K562 (cell line): ENCODE measurements at regions not wholly inside any gene's neighbourhood (a gene's known extent, or its start where the extent isn't known, plus 50 kb on each side); places are given as distances from the start of the nearest gene placed in this dataset.

Experiments
- EP300 ChIP-seq: IDR thresholded peaks from 2 replicates; pipeline ENCODE4 v1.6.1; 2012; ENCODE audit warnings: low read length, improper control_type of control experiment
- ESRRA ChIP-seq: fragments of 450-650 bp; IDR thresholded peaks from 2 replicates; pipeline ENCODE4 v1.6.1; 2014; ENCODE audit warnings: low read depth, mild to moderate bottlenecking, moderate library complexity, borderline replicate concordance
- MXI1 ChIP-seq: IDR thresholded peaks from 2 replicates; pipeline ENCODE4 v1.6.1; 2011; ENCODE audit warnings: low read depth, mild to moderate bottlenecking, improper control_type of control experiment, low read length
- POLR2A ChIP-seq: fragments of 450-650 bp; conservative IDR thresholded peaks from 2 replicates; pipeline ENCODE4 v1.6.1; 2016
- SNRNP70 ChIP-seq: fragments of 200-400 bp; formaldehyde crosslinking; optimal IDR thresholded peaks from 2 replicates; pipeline ENCODE3; 2017; ENCODE audit warnings: low read depth, low read length
- TOE1 ChIP-seq, 2 experiments: fragments of 450-650 bp in 1 of 2; sonication (generic) in 1 of 2; formaldehyde crosslinking in 1 of 2; IDR thresholded peaks; 2 replicates each; pipeline versions ENCODE4 v1.7.1 to v1.8.0; 2016 to 2022; ENCODE audit warnings: borderline replicate concordance in 2 of 2, mild to moderate bottlenecking in 2 of 2, antibody characterized with exemption in 1 of 2, inconsistent platforms in 1 of 2, low read depth in 1 of 2, missing genetic modification reagents in 1 of 2, moderate library complexity in 1 of 2
- TRIM24 ChIP-seq, 2 experiments: fragments of 450-650 bp; IDR thresholded peaks; 2 replicates each; pipeline ENCODE4 v1.6.1; 2016
- ZNF140 ChIP-seq: fragments of 250-450 bp; sonication (Bioruptor Pico); IDR thresholded peaks from 2 replicates; pipeline ENCODE4 v1.8.0; 2021; ENCODE audit warnings: moderate library complexity, mild to moderate bottlenecking, inconsistent platforms
- ZNF347 ChIP-seq: fragments of 450-650 bp; formaldehyde crosslinking; IDR thresholded peaks from 2 replicates; pipeline ENCODE4 v1.4.0; 2020; ENCODE audit warnings: low read depth, mild to moderate bottlenecking, moderate library complexity
- ZNF76 ChIP-seq: fragments of 250-450 bp; sonication (Bioruptor Pico); IDR thresholded peaks from 2 replicates; pipeline ENCODE4 v1.4.0; 2020; ENCODE audit warnings: mild to moderate bottlenecking, moderate library complexity, borderline replicate concordance
- TF ChIP-seq, protein P1 (sequence below): fragments of 450-650 bp; formaldehyde crosslinking; IDR thresholded peaks from 2 replicates; pipeline ENCODE4 v1.4.0; 2020; ENCODE audit warnings: mild to moderate bottlenecking, mixed read lengths
- TF ChIP-seq, protein P2 (sequence below), 2 experiments: fragments of 450-650 bp in 1 of 2; sonication (generic) in 1 of 2; formaldehyde crosslinking in 1 of 2; IDR thresholded peaks in 1 of 2; conservative IDR thresholded peaks in 1 of 2; 2 replicates each; pipeline versions ENCODE4 v1.6.1 to v1.8.1; 2016 to 2023; ENCODE audit warnings: mild to moderate bottlenecking in 2 of 2, moderate library complexity in 2 of 2, inconsistent platforms in 1 of 2, missing genetic modification reagents in 1 of 2
- TF ChIP-seq, protein P3 (sequence below), 3 experiments: IDR thresholded peaks in 2 of 3; conservative IDR thresholded peaks in 1 of 3; 2 replicates each; pipeline ENCODE4 v1.5.1; 2011 to 2012; ENCODE audit warnings: low read length in 3 of 3, mild to moderate bottlenecking in 3 of 3, control low read depth in 2 of 3, improper control_type of control experiment in 1 of 3, inconsistent platforms in 1 of 3, low read depth in 1 of 3, mixed read lengths in 1 of 3, moderate library complexity in 1 of 3; ENCODE audit not compliant: insufficient read depth in 2 of 3
- TF ChIP-seq, protein P4 (sequence below): fragments of 200-800 bp; sonication (Bioruptor generic); IDR thresholded peaks from 2 replicates; pipeline ENCODE4 v1.6.1; 2017; ENCODE audit warnings: missing genetic modification characterization, missing compliant biosample characterization

DNA sequence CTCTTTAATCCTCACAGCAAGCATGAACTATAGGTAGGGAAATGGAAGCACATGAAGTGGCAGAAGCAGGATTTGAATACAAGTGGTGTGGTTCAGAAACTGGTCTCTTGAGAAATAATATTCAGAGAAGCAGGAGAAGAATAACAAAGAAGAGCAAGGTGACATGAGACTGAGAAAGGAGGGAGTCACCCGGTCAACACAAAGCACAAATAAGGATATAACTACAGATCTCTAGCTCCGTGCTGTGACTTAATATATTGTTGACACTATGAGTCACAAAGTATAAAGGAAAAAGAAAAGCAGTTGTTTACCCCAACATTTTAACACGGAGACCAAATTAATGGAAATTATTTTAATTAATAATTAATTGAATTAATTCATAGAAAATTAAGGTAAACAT is 204.5 kb downstream of the CPE start:
- TF ChIP-seq MXI1, result no peak
- TF ChIP-seq, protein P1, sequence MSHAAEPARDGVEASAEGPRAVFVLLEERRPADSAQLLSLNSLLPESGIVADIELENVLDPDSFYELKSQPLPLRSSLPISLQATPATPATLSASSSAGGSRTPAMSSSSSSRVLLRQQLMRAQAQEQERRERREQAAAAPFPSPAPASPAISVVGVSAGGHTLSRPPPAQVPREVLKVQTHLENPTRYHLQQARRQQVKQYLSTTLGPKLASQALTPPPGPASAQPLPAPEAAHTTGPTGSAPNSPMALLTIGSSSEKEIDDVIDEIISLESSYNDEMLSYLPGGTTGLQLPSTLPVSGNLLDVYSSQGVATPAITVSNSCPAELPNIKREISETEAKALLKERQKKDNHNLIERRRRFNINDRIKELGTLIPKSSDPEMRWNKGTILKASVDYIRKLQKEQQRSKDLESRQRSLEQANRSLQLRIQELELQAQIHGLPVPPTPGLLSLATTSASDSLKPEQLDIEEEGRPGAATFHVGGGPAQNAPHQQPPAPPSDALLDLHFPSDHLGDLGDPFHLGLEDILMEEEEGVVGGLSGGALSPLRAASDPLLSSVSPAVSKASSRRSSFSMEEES, result no peak
- TF ChIP-seq, protein P2, sequence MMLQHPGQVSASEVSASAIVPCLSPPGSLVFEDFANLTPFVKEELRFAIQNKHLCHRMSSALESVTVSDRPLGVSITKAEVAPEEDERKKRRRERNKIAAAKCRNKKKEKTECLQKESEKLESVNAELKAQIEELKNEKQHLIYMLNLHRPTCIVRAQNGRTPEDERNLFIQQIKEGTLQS (IDR thresholded peaks at IDR 0.05), result no peak
- TF ChIP-seq, protein P2 (CRISPR knock-in tag; conservative IDR thresholded peaks at IDR 0.05), result no peak
- no peak for TF ChIP-seq SNRNP70
- no peak for TF ChIP-seq ZNF347
- TF ChIP-seq, protein P3, sequence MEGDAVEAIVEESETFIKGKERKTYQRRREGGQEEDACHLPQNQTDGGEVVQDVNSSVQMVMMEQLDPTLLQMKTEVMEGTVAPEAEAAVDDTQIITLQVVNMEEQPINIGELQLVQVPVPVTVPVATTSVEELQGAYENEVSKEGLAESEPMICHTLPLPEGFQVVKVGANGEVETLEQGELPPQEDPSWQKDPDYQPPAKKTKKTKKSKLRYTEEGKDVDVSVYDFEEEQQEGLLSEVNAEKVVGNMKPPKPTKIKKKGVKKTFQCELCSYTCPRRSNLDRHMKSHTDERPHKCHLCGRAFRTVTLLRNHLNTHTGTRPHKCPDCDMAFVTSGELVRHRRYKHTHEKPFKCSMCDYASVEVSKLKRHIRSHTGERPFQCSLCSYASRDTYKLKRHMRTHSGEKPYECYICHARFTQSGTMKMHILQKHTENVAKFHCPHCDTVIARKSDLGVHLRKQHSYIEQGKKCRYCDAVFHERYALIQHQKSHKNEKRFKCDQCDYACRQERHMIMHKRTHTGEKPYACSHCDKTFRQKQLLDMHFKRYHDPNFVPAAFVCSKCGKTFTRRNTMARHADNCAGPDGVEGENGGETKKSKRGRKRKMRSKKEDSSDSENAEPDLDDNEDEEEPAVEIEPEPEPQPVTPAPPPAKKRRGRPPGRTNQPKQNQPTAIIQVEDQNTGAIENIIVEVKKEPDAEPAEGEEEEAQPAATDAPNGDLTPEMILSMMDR (IDR thresholded peaks at IDR 0.05 in 2 of 3, conservative IDR thresholded peaks at IDR 0.05 in 1 of 3; ENCODE audit: insufficient read depth in 2 of 3, low read depth in 1 of 3, low read length in 3 of 3), result no peak
- no peak for TF ChIP-seq TRIM24 (IDR thresholded peaks at IDR 0.05)
- no peak for TF ChIP-seq EP300
- TF ChIP-seq ESRRA, result no peak
- TF ChIP-seq POLR2A, result no peak
- no peak for TF ChIP-seq ZNF140
- TF ChIP-seq ZNF76, result no peak
- TF ChIP-seq, protein P4, sequence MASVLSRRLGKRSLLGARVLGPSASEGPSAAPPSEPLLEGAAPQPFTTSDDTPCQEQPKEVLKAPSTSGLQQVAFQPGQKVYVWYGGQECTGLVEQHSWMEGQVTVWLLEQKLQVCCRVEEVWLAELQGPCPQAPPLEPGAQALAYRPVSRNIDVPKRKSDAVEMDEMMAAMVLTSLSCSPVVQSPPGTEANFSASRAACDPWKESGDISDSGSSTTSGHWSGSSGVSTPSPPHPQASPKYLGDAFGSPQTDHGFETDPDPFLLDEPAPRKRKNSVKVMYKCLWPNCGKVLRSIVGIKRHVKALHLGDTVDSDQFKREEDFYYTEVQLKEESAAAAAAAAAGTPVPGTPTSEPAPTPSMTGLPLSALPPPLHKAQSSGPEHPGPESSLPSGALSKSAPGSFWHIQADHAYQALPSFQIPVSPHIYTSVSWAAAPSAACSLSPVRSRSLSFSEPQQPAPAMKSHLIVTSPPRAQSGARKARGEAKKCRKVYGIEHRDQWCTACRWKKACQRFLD (CRISPR knock-in tag), result no peak
- TF ChIP-seq TOE1 (IDR thresholded peaks at IDR 0.05; ENCODE audit: borderline replicate concordance), result no peak
- TF ChIP-seq TOE1 (CRISPR knock-in tag; IDR thresholded peaks at IDR 0.05; ENCODE audit: borderline replicate concordance, low read depth), result no peak
